Esophagus squamous epithelium (tissue), 4 donors: ENCODE measurements at regions not wholly inside any gene's neighbourhood (a gene's known extent, or its start where the extent isn't known, plus 50 kb on each side); places are given as distances from the start of the nearest gene placed in this dataset.

Source experiments
- CTCF ChIP-seq, 6 experiments: fragments of 450-650 bp in 4 of 6; fragments of 200-600 bp in 2 of 6; sonication (generic) in 2 of 6; IDR thresholded peaks; one replicate each; pipeline ENCODE4 v1.5.1; 2016 to 2019; ENCODE audit warnings: antibody characterized with exemption in 6 of 6, mild to moderate bottlenecking in 4 of 6, moderate library complexity in 4 of 6
- POLR2A ChIP-seq, 4 donors: fragments of 450-650 bp; IDR thresholded peaks; one replicate each; pipeline ENCODE4 v1.6.1; 2017; ENCODE audit warnings: antibody characterized with exemption in 4 of 4, mild to moderate bottlenecking in 4 of 4, moderate library complexity in 3 of 4

- no peak for TF ChIP-seq POLR2A (IDR thresholded peaks at IDR 0.05)
- no peak for TF ChIP-seq CTCF (IDR thresholded peaks at IDR 0.05)
These were observed 314.0 kb upstream of the SALL3 start for GRCh38 chr18:78665644-78666043.
